ENCODE measurements at regions not wholly inside any gene's neighbourhood (a gene's known extent, or its start where the extent isn't known, plus 50 kb on each side); places are given as distances from the start of the nearest gene placed in this dataset.

- no peak for DNase-seq (ENCODE audit: low read depth in 4 of 4, low spot score in 2 of 4)
These were observed 52.4 kb upstream of the AGPS start for GRCh38 chr2:177340158-177340557.

- DNase-seq (ENCODE audit: low read depth in 4 of 4, low spot score in 2 of 4), result no peak
These were observed 49.8 kb upstream of the AGPS start for GRCh38 chr2:177342736-177343135.

Measured in left renal cortex interstitium (tissue), 4 donors.